ENCODE measurements at regions not wholly inside any gene's neighbourhood (a gene's known extent, or its start where the extent isn't known, plus 50 kb on each side); places are given as distances from the start of the nearest gene placed in this dataset.

GRCh38 chr1:229875086-229875485 is 192.0 kb upstream of the GALNT2 start:
- Histone ChIP-seq H4K20me1 (ENCODE audit: control insufficient read depth, extremely low read depth, insufficient read depth, low read length) (no peaks in the 10 kb centered on the region), H3K27ac (ENCODE audit: control insufficient read depth, insufficient read depth, low read length) (no peak overlapping the region), H2AFZ (ENCODE audit: control insufficient read depth, low read length) (no peak overlapping the region), H3K27me3 (ENCODE audit: control insufficient read depth, extremely low read depth, insufficient read depth, low read length) (peaks cover 35% of the 10 kb centered on the region), H3K4me2 (ENCODE audit: control insufficient read depth, extremely low read depth, insufficient read depth, low read depth, low read length) (no peak overlapping the region), H3K9me1 (ENCODE audit: control insufficient read depth, extremely low read depth, insufficient read depth, low read length) (no peaks in the 10 kb centered on the region), H3K9me3 (ENCODE audit: control insufficient read depth, low read depth, low read length) (no peaks in the 10 kb centered on the region), H3K4me1 (ENCODE audit: control insufficient read depth, extremely low read depth, insufficient read depth, low read length) (no peaks in the 10 kb centered on the region), H3K36me3 (ENCODE audit: control insufficient read depth in 2 of 2, extremely low read depth in 1 of 2, insufficient read depth in 2 of 2, low read length in 2 of 2) (no peaks in the 10 kb centered on the region), H3K4me3 (ENCODE audit: control insufficient read depth in 2 of 3, extremely low read depth in 1 of 3, insufficient read depth in 2 of 3, low read depth in 1 of 3, low read length in 3 of 3) (no peak overlapping the region), H3K79me2 (ENCODE audit: control insufficient read depth, insufficient read depth, low read length) (no peaks in the 10 kb centered on the region), H3K9ac (ENCODE audit: control insufficient read depth, extremely low read depth, insufficient read depth, low read length) (no peak overlapping the region)
- DNase-seq (ENCODE audit: low read depth, low spot score) (no peak), FAIRE-seq (no peak)
- dilution Hi-C loops (cut with MboI; ENCODE audit: extremely low pct_ligation_motif_present, low sequenced_read_pairs) = no loop called here
- TF ChIP-seq EZH2 (IDR thresholded peaks at IDR 0.05; ENCODE audit: low read length) = no peak
- no peak for TF ChIP-seq CTCF (optimal IDR thresholded peaks at IDR 0.05 in 1 of 3, IDR thresholded peaks at IDR 0.05 in 1 of 3, conservative IDR thresholded peaks at IDR 0.05 in 1 of 3; ENCODE audit: extremely low read depth in 1 of 3, insufficient read depth in 2 of 3, low read length in 3 of 3)

- Histone ChIP-seq H3K4me2 (ENCODE audit: control insufficient read depth, extremely low read depth, insufficient read depth, low read depth, low read length) (no peak overlapping the region), H2AFZ (ENCODE audit: control insufficient read depth, low read length) (no peak overlapping the region), H3K9ac (ENCODE audit: control insufficient read depth, extremely low read depth, insufficient read depth, low read length) (no peak overlapping the region), H3K27me3 (ENCODE audit: control insufficient read depth, extremely low read depth, insufficient read depth, low read length) (peaks cover 57% of the 10 kb centered on the region), H3K27ac (ENCODE audit: control insufficient read depth, insufficient read depth, low read length) (no peak overlapping the region), H3K36me3 (ENCODE audit: control insufficient read depth in 2 of 2, extremely low read depth in 1 of 2, insufficient read depth in 2 of 2, low read length in 2 of 2) (no peaks in the 10 kb centered on the region), H3K4me3 (ENCODE audit: control insufficient read depth in 2 of 3, extremely low read depth in 1 of 3, insufficient read depth in 2 of 3, low read depth in 1 of 3, low read length in 3 of 3) (no peak overlapping the region), H3K9me1 (ENCODE audit: control insufficient read depth, extremely low read depth, insufficient read depth, low read length) (no peaks in the 10 kb centered on the region), H3K79me2 (ENCODE audit: control insufficient read depth, insufficient read depth, low read length) (no peaks in the 10 kb centered on the region), H3K9me3 (ENCODE audit: control insufficient read depth, low read depth, low read length) (no peaks in the 10 kb centered on the region), H3K4me1 (ENCODE audit: control insufficient read depth, extremely low read depth, insufficient read depth, low read length) (no peaks in the 10 kb centered on the region), H4K20me1 (ENCODE audit: control insufficient read depth, extremely low read depth, insufficient read depth, low read length) (no peaks in the 10 kb centered on the region)
- no peak for TF ChIP-seq CTCF (optimal IDR thresholded peaks at IDR 0.05 in 1 of 3, IDR thresholded peaks at IDR 0.05 in 1 of 3, conservative IDR thresholded peaks at IDR 0.05 in 1 of 3; ENCODE audit: extremely low read depth in 1 of 3, insufficient read depth in 2 of 3, low read length in 3 of 3)
- no peak for TF ChIP-seq EZH2 (IDR thresholded peaks at IDR 0.05; ENCODE audit: low read length)
- dilution Hi-C loops (cut with MboI; ENCODE audit: extremely low pct_ligation_motif_present, low sequenced_read_pairs) = no loop called here
- no peak for FAIRE-seq
- DNase-seq (ENCODE audit: low read depth, low spot score) = no peak
These were observed 187.3 kb upstream of the GALNT2 start for GRCh38 chr1:229879746-229880145.

Data from keratinocyte (primary cell).